ENCODE measurements at regions not wholly inside any gene's neighbourhood (a gene's known extent, or its start where the extent isn't known, plus 50 kb on each side); places are given as distances from the start of the nearest gene placed in this dataset.

DNA sequence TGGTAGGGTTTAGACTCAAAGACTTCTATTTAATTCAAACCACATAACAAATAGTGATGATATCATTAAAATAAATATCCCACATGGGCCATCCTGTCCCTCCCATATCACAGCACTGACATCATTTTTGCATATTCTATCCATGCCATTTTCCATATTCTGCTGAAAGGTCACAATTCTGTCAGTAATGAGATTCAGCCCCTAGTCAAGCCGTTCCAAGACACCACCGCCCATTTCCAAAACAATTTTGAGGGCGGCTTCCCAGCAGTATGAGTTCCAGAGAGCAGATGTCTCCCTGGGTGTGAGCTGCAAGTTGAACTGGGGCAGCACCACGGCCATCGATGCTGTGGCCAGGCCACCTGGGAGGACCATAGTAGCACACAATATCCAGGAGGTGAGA, 65.1 kb upstream of the PLEKHG1 start:
- Histone ChIP-seq H3K9me3 (ENCODE audit: low read depth) (no peaks in the 10 kb centered on the region), H3K79me2 (no peaks in the 10 kb centered on the region), H3K4me1 (ENCODE audit: insufficient read depth) (no peaks in the 10 kb centered on the region), H3K27ac (no peak overlapping the region), H3K4me3 (no peak overlapping the region), H3K36me3 (replicated peaks; ENCODE audit: insufficient read depth, low read depth) (no peaks in the 10 kb centered on the region), H4K20me1 (ENCODE audit: insufficient read depth, poor library complexity, severe bottlenecking) (no peaks in the 10 kb centered on the region), H3K9me2 (replicated peaks; ENCODE audit: insufficient read depth) (no peaks in the 10 kb centered on the region), H2AFZ (no peak overlapping the region), H3K4me2 (no peak overlapping the region), H3K27me3 (no peaks in the 10 kb centered on the region)
- DNase-seq (ENCODE audit: low spot score), result no peak
- TF ChIP-seq EZH2phosphoT487 (IDR thresholded peaks at IDR 0.05; ENCODE audit: low read depth, severe bottlenecking, unreplicated experiment) (no peak), EZH2 (IDR thresholded peaks at IDR 0.05; ENCODE audit: borderline replicate concordance) (no peak)
- TF ChIP-seq, protein P1, sequence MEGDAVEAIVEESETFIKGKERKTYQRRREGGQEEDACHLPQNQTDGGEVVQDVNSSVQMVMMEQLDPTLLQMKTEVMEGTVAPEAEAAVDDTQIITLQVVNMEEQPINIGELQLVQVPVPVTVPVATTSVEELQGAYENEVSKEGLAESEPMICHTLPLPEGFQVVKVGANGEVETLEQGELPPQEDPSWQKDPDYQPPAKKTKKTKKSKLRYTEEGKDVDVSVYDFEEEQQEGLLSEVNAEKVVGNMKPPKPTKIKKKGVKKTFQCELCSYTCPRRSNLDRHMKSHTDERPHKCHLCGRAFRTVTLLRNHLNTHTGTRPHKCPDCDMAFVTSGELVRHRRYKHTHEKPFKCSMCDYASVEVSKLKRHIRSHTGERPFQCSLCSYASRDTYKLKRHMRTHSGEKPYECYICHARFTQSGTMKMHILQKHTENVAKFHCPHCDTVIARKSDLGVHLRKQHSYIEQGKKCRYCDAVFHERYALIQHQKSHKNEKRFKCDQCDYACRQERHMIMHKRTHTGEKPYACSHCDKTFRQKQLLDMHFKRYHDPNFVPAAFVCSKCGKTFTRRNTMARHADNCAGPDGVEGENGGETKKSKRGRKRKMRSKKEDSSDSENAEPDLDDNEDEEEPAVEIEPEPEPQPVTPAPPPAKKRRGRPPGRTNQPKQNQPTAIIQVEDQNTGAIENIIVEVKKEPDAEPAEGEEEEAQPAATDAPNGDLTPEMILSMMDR (IDR thresholded peaks at IDR 0.05; ENCODE audit: poor library complexity), result no peak
- 91% methylated on average over 5 of the region's 5 CpGs for WGBS (ENCODE audit: low lambda C conversion rate, missing lambda C conversion rate)

DNA sequence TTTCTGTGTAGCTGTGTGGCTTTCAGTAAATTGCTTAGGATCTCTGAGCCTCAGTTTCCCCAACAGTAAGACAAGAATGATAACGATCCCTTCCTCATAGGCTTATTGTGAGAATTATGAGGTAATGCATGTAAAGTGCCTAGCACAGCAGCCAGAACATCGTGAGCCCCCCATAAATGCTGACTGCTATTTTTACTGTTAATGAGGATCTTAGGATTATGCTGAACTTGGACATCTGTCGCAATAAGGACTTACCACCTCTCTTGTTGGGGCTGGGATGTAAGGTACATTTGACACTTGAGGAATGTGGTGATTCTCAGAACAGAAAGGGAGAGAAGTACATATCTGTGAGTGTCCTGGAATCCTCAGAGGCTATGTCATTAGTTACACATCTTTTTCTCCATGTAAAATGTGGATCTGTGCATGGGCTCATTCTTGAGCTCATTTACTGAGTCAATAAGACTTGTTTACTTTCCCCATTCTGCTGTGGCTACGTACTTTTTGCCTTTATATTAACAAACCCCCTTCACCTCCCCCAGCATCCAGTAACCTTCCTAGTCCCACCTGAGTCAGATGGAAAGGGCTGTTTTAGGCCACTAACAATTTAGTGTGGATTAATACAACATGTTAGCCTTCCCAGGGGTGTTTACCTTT, 64.4 kb upstream of the PLEKHG1 start:
- Histone ChIP-seq H3K9me2 (replicated peaks; ENCODE audit: insufficient read depth) (no peaks in the 10 kb centered on the region), H3K4me3 (no peak overlapping the region), H3K4me1 (ENCODE audit: insufficient read depth) (no peaks in the 10 kb centered on the region), H3K36me3 (replicated peaks; ENCODE audit: insufficient read depth, low read depth) (no peaks in the 10 kb centered on the region), H2AFZ (no peak overlapping the region), H3K9me3 (ENCODE audit: low read depth) (no peaks in the 10 kb centered on the region), H4K20me1 (ENCODE audit: insufficient read depth, poor library complexity, severe bottlenecking) (no peaks in the 10 kb centered on the region), H3K27me3 (no peaks in the 10 kb centered on the region), H3K27ac (no peak overlapping the region), H3K79me2 (no peaks in the 10 kb centered on the region), H3K4me2 (no peak overlapping the region)
- 64% methylated on average over 4 of the region's 4 CpGs for WGBS (ENCODE audit: low lambda C conversion rate, missing lambda C conversion rate)
- DNase-seq (ENCODE audit: low spot score), result no peak
- TF ChIP-seq EZH2 (IDR thresholded peaks at IDR 0.05; ENCODE audit: borderline replicate concordance) (no peak), EZH2phosphoT487 (IDR thresholded peaks at IDR 0.05; ENCODE audit: low read depth, severe bottlenecking, unreplicated experiment) (no peak)
- TF ChIP-seq, protein P1 (IDR thresholded peaks at IDR 0.05; ENCODE audit: poor library complexity), result no peak

GRCh38 chr6:150535818-150536220, 63.9 kb upstream of the PLEKHG1 start:
- Histone ChIP-seq H3K9me2 (replicated peaks; ENCODE audit: insufficient read depth) (no peaks in the 10 kb centered on the region), H3K79me2 (no peaks in the 10 kb centered on the region), H3K4me1 (ENCODE audit: insufficient read depth) (no peaks in the 10 kb centered on the region), H3K4me2 (no peak overlapping the region), H3K27me3 (no peaks in the 10 kb centered on the region), H4K20me1 (ENCODE audit: insufficient read depth, poor library complexity, severe bottlenecking) (no peaks in the 10 kb centered on the region), H3K27ac (no peak overlapping the region), H2AFZ (no peak overlapping the region), H3K4me3 (no peak overlapping the region), H3K36me3 (replicated peaks; ENCODE audit: insufficient read depth, low read depth) (no peaks in the 10 kb centered on the region), H3K9me3 (ENCODE audit: low read depth) (no peaks in the 10 kb centered on the region)
- DNase-seq (ENCODE audit: low spot score), result no peak
- TF ChIP-seq EZH2 (IDR thresholded peaks at IDR 0.05; ENCODE audit: borderline replicate concordance), result no peak
- TF ChIP-seq, protein P1 (IDR thresholded peaks at IDR 0.05; ENCODE audit: poor library complexity), result no peak
- TF ChIP-seq EZH2phosphoT487 (IDR thresholded peaks at IDR 0.05; ENCODE audit: low read depth, severe bottlenecking, unreplicated experiment), result no peak
- 94% methylated on average over 1 of the region's 1 CpG for WGBS (ENCODE audit: low lambda C conversion rate, missing lambda C conversion rate)

All from hepatocyte (in vitro differentiated cells).